Muscle layer of colon (tissue), 2 donors: ENCODE measurements at regions not wholly inside any gene's neighbourhood (a gene's known extent, or its start where the extent isn't known, plus 50 kb on each side); places are given as distances from the start of the nearest gene placed in this dataset.
A peak's percentile ranks its signal among the peaks of the same experiment; 100 is the strongest.

Experiments used
- H3K27ac ChIP-seq: one replicate; pipeline ENCODE4 v1.7.0; 2013; ENCODE audit warnings: low read depth, mild to moderate bottlenecking, low read length, moderate library complexity
- H3K27me3 ChIP-seq, 2 donors: one replicate each; pipeline ENCODE4 v1.7.0; 2013; ENCODE audit warnings: low read length in 2 of 2, mild to moderate bottlenecking in 2 of 2; ENCODE audit not compliant: insufficient read depth in 2 of 2, control insufficient read depth in 1 of 2
- H3K36me3 ChIP-seq: one replicate; pipeline ENCODE4 v1.7.0; 2013; ENCODE audit warnings: mild to moderate bottlenecking, low read length; ENCODE audit not compliant: insufficient read depth
- H3K4me1 ChIP-seq: one replicate; pipeline ENCODE4 v1.7.0; 2013; ENCODE audit warnings: mild to moderate bottlenecking, low read length; ENCODE audit not compliant: insufficient read depth
- H3K4me3 ChIP-seq, 2 donors: one replicate each; pipeline ENCODE4 v1.7.0; 2013; ENCODE audit warnings: low read length in 2 of 2, low read depth in 1 of 2, mild to moderate bottlenecking in 1 of 2, moderate library complexity in 1 of 2
- H3K9ac ChIP-seq: one replicate; pipeline ENCODE4 v1.7.0; 2013; ENCODE audit warnings: low read length
- H3K9me3 ChIP-seq: one replicate; pipeline ENCODE4 v1.7.0; 2013; ENCODE audit warnings: mild to moderate bottlenecking, low read length
- donor health status: abdominal sarcoma.
- donor health status: Adenocarcinoma of cecum.

- Histone ChIP-seq H3K27ac (no peak overlapping the region), H3K9ac (no peak overlapping the region), H3K36me3 (no peaks in the 10 kb centered on the region), H3K9me3 (no peaks in the 10 kb centered on the region), H3K27me3 (no peaks in the 10 kb centered on the region), H3K4me3 (no peak overlapping the region), H3K4me1 (no peaks in the 10 kb centered on the region)
Observed at GRCh38 chr9:117516676-117517632, 102.1 kb upstream of the ASTN2 start.

DNA sequence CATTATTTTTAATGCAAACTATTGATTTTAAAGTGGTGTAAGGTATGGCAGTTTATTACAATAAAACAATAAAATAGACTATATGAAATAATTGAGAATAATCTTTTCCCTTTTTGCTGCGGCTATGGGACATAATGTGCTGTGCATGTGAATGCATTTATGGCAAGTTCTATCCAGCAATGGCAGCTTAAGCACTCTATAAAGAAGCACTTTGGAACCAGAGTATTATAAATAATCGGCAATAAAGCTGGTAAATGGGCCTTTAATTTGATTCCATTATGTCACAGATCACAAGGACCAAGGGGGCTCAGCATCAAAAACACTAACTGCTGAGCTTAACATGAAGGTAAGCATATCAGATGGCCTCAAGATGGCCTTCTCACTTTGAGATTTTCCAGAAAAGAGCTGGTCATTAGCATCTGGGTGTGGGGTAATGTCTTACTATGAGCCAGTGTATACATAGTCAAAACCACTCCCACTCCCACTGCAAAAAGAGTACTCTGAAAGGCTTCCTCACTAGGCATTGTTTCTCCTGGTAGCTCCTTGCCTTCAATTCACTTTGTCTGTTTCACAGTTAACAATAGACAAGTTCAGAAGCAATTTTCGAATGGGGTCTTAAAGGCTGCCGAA, 97.1 kb upstream of the ASTN2 start:
- Histone ChIP-seq H3K9me3 (no peaks in the 10 kb centered on the region), H3K27ac (no peak overlapping the region), H3K27me3 (no peaks in the 10 kb centered on the region), H3K4me1 (no peaks in the 10 kb centered on the region), H3K36me3 (no peaks in the 10 kb centered on the region), H3K4me3 (no peak overlapping the region), H3K9ac (no peak overlapping the region)

DNA sequence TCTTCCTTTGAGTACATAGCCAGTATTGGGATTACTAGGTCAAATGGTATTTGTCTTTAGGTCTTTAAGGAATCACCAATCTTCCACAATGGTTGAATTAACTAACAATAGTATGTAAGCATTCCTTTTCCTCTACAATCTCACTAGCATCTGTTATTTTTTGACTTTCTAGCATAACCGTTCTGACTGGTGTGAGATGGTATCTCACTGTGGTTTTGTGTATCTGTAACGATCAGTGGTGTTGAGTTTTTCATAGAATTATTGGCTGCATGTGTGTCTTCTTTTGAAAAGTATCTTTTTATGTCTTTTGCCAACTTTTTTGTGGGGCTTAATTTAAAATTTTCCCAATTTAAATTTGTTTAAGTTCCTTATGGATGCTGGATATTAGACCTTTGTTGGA, 81.5 kb upstream of the ASTN2 start:
- H3K9ac ChIP-seq = no peak overlapping the region
- H3K27me3 ChIP-seq = no peaks in the 10 kb centered on the region

GRCh38 chr9:117494401-117495090, 79.7 kb upstream of the ASTN2 start:
- Histone ChIP-seq H3K9ac (no peak overlapping the region), H3K4me1 (no peaks in the 10 kb centered on the region), H3K4me3 (no peak overlapping the region), H3K36me3 (no peaks in the 10 kb centered on the region), H3K27ac (no peak overlapping the region), H3K9me3 (no peaks in the 10 kb centered on the region), H3K27me3 (no peaks in the 10 kb centered on the region)

More for the DNA sequence above, 81.5 kb upstream of the ASTN2 start:
- H3K9me3 ChIP-seq = no peaks in the 10 kb centered on the region
- H3K36me3 ChIP-seq = no peaks in the 10 kb centered on the region
- no peak overlapping the region for H3K4me3 ChIP-seq
- H3K27ac ChIP-seq = no peak overlapping the region
- no peaks in the 10 kb centered on the region for H3K4me1 ChIP-seq

- Histone ChIP-seq H3K36me3 (no peaks in the 10 kb centered on the region), H3K9me3 (no peaks in the 10 kb centered on the region), H3K4me1 (no peaks in the 10 kb centered on the region), H3K27me3 (no peaks in the 10 kb centered on the region), H3K4me3 (no peak overlapping the region), H3K27ac (no peak overlapping the region), H3K9ac (no peak overlapping the region)
Observed at GRCh38 chr9:117492476-117492875, 77.6 kb upstream of the ASTN2 start.

DNA sequence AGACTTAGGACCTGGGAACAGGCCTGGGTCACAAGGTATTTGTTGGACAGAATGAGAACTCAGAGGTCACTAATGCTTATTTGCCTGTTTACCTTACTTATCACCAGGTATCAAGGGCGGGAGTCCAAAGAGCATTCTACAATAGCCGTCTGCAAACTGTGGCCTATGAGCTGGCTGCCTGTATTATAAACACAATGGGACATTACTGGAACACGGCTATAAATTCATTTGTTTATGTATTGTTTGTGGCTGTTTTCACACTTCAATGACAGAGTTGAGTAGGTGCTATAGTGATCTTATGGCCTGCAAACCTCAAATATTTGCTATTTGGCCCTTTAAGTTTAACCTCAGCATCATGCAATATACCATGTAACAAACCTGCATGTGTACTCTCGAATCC, 76.6 kb upstream of the ASTN2 start:
- Histone ChIP-seq H3K27ac (no peak overlapping the region), H3K4me1 (no peaks in the 10 kb centered on the region), H3K9ac (no peak overlapping the region), H3K27me3 (no peaks in the 10 kb centered on the region), H3K9me3 (no peaks in the 10 kb centered on the region), H3K4me3 (no peak overlapping the region), H3K36me3 (no peaks in the 10 kb centered on the region)

- Histone ChIP-seq H3K27ac (no peak overlapping the region), H3K4me1 (no peaks in the 10 kb centered on the region), H3K9me3 (no peaks in the 10 kb centered on the region), H3K27me3 (no peaks in the 10 kb centered on the region), H3K9ac (no peak overlapping the region), H3K4me3 (no peak overlapping the region), H3K36me3 (no peaks in the 10 kb centered on the region)
Observed at GRCh38 chr9:117490199-117490598, 75.3 kb upstream of the ASTN2 start.

- no peak overlapping the region for H3K9ac ChIP-seq
- no peaks in the 10 kb centered on the region for H3K4me1 ChIP-seq
- no peak overlapping the region for H3K27ac ChIP-seq
- no peaks in the 10 kb centered on the region for H3K36me3 ChIP-seq
- H3K9me3 ChIP-seq = no peaks in the 10 kb centered on the region
- no peaks in the 10 kb centered on the region for H3K27me3 ChIP-seq
- no peak overlapping the region for H3K4me3 ChIP-seq
Observed at GRCh38 chr9:117488659-117489058, 73.8 kb upstream of the ASTN2 start.

- Histone ChIP-seq H3K27me3 (no peaks in the 10 kb centered on the region), H3K36me3 (no peaks in the 10 kb centered on the region), H3K4me1 (no peaks in the 10 kb centered on the region), H3K9ac (no peak overlapping the region), H3K27ac (no peak overlapping the region), H3K9me3 (no peaks in the 10 kb centered on the region), H3K4me3 (peak overlapping the region in 1 of 2 donors; percentile 21)
Observed at GRCh38 chr9:117487555-117488175, 72.8 kb upstream of the ASTN2 start.

DNA sequence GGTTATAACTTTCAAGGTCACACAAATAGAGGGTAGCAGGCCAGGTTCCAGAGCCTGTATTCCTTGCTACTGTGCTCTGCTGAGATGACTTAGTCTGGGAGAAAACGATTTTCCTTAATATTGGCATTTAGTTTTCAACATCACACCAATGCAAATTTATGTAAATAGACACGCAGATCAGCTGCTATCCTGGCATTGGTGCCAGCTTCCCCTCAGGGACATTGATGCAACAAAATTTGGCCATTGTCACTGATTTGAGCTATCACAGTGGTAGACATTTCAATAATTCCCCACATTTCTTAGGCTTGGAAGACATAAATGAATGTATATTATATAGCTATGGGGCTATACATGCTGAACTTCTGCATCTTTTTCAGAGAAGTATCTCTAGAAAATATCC, 71.6 kb upstream of the ASTN2 start:
- H3K4me1 ChIP-seq = no peaks in the 10 kb centered on the region
- no peak overlapping the region for H3K4me3 ChIP-seq
- H3K27me3 ChIP-seq = no peaks in the 10 kb centered on the region
- no peaks in the 10 kb centered on the region for H3K9me3 ChIP-seq
- H3K36me3 ChIP-seq = no peaks in the 10 kb centered on the region
- H3K9ac ChIP-seq = no peak overlapping the region
- H3K27ac ChIP-seq = no peak overlapping the region

- Histone ChIP-seq H3K9ac (no peak overlapping the region), H3K27me3 (no peaks in the 10 kb centered on the region), H3K27ac (no peak overlapping the region), H3K4me1 (no peaks in the 10 kb centered on the region), H3K4me3 (no peak overlapping the region), H3K9me3 (no peaks in the 10 kb centered on the region), H3K36me3 (no peaks in the 10 kb centered on the region)
Observed at GRCh38 chr9:117485176-117485575, 70.3 kb upstream of the ASTN2 start.
